Ammon's horn (tissue), 1 donor: ENCODE measurements at regions not wholly inside any gene's neighbourhood (a gene's known extent, or its start where the extent isn't known, plus 50 kb on each side); places are given as distances from the start of the nearest gene placed in this dataset.
"Not testable (repeated sequence)": the region's sequence is repeated elsewhere in the genome, so short reads cannot be mapped to it uniquely, and the experiment has no call there.

Experiments
- DNase-seq: peaks from one replicate; pipeline ENCODE4 v3.0.0-alpha.2; 2016; ENCODE audit warnings: low spot score

DNA sequence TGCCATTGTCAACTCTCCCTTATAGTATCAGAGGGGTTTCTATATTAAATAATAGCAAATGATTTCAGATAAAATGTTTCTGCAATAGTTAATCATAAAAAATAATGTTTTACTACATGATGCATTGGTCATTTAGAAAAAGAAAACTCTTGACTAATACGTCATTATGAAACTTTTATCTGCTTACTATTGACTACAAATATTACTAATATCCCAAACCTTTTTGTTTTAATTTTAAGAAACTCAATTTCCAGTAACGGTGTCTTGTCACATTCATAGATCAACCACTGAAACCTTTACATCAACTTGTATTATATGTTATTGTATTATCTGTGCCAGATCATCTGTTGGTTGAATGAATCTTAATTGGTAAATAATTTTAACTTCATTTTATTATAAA is 482.9 kb upstream of the SLC35B3 start:
- DNase-seq, result no peak

DNA sequence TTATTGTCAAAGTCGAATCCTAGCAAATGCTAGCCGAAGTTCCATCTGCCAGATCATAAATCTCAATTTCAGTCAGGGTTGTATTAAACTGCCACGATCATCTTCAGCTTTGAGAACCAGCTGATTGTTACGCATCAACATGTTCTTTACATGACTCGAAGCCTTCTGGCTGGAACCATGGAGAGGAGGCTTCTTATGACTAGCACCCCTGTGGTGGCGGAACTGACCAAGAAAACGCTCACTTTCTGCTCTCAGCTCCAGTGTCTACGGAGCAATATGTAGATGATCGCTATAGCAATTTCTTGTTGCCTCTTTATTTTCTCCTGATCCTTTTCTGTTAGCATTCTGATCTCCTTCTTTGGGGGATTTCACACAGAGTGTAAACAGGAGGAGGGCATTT is 479.4 kb upstream of the SLC35B3 start:
- no peak for DNase-seq

DNA sequence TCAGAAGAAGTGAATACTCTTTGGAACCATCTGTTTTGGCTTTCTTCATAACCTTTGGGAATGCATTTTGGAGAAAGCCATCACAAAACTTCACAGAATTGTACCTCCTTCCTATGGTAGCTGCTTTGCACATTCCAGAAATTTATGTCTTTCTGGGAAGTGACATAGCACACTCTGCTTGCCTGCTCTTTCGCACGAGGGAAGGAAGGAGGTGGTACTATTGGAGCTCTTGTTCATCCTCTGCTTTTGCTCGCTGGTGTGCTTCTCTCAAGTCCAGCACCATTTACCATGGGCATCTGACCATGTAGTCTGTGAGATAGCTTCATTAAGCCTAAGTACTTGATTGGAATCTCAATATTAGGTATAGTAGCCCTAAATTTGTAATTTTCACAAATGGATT is 473.3 kb upstream of the SLC35B3 start:
- no peak for DNase-seq

GRCh38 chr6:8906699-8907098 is 471.4 kb upstream of the SLC35B3 start:
- no peak for DNase-seq

DNA sequence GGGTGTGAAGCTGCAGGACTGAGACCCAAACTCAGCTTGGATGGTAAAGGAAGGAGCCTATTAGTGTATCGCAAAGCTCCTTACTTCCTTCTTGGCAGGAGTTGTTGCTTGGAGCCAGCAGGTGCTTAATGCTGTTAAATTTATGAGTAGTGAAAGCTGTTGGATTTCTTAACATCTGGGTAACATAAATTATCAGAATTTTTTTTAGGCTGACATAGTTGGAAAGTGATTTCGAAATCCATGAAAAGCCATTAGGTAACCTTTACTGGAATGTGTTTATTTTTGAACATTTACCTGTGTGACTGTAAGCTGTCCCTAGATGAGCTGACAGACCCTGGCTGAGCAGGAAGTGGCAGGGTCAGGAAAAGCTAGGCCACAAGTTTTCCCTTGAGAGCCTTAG is 470.4 kb upstream of the SLC35B3 start:
- no peak for DNase-seq

GRCh38 chr6:8904754-8905153 is 469.4 kb upstream of the SLC35B3 start:
- DNase-seq, result no peak

- DNase-seq, result no peak
Observed at GRCh38 chr6:8900056-8900455, 464.7 kb upstream of the SLC35B3 start.

DNA sequence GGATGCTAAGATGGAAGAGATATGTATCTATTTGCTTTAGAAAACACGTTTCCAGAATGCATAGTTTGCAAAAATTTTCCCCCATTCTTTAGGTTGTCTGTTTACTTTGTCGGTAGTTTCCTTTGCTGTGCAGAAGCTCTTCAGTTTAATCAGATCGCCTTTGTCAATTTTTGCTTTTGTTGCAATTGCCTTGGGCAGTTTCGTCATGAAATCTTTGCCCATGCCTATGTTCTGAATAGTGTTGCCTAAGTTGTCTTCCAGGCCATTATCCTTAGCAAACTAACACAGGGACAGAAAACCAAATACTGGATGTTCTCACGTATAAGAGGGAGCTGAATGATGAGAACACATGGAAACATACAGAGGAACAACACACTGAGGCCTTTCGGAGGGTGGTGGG is 454.2 kb upstream of the SLC35B3 start:
- no peak for DNase-seq

DNA sequence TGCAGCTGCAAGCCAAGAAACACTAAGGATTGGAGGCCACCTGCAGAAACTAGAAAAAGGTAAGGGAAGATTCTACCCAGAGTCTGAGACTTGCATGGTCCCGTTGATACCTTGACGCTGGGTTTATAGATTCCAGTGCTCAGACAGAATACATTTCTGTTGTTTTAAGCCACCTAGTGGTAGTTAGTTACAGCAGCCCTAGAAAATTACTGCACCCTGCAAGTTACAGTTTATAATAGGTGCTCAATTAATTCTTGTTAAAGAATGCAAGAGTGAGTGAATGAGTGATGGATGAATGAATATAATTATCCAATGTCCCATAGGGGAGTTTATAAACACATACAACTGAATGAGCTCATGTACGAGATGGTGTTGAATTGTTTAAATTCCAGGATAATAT is 453.1 kb upstream of the SLC35B3 start:
- no peak for DNase-seq

- no peak for DNase-seq
Observed at GRCh38 chr6:8881663-8882062, 446.3 kb upstream of the SLC35B3 start.

DNA sequence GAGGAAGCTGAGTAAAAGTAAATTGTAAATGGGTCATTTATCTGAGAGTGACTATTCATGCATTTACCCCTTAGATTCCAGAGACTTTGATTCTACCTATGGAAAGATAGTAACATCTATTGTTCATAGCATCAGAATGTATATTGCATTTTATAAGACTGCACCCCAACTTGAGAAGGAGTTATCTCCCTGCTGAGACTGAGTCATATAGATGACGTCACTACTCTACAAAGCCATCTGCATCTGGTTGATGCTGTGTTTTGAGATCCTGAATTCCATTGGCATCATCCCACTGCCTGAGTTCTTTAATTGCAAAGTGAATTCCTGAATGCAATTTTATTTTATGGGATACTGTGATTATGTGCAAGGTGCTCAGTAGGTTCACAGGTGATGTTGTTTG is 444.0 kb upstream of the SLC35B3 start:
- no peak for DNase-seq

- DNase-seq, result no peak
Observed at GRCh38 chr6:8875986-8876385, 440.6 kb upstream of the SLC35B3 start.

- no peak for DNase-seq
Observed at GRCh38 chr6:8872589-8872988, 437.2 kb upstream of the SLC35B3 start.

DNA sequence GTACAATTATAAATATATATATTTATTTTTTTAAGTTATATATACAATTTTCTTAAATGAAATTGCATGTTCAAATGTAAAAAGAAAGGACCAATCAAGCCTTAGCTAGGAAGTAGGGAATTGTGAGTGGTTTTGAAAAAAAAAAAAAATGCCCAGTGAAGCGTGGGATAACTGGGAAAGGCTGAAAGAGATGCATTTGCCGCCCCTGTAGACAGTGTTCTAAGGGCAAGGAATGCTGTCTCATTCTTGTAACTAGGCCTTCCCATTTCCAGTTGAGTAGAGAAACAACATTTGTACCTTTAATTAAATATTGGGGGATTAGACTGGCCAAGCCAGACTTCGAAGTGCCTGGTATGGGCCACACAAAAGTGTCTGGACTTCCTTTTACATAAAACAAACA is 430.1 kb upstream of the SLC35B3 start:
- no peak for DNase-seq

DNA sequence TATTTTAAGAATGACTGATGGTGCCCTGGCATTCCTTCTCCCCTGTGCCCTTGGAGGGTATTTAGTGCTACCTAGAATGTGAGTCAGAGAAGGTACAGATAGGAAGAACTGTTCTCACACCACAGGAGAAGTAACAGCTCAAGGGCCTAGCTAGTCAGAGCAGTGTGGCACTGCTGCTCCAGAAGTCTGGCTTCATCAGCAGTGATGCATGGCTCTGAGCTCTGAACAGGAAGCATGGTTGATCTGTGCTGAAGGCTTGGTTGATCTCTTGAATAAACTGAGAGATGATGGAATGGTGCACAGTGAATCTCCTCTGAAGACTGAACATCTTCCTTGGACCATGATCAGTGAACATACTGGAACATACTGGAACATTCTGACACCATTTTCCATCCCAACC is 425.3 kb upstream of the SLC35B3 start:
- no peak for DNase-seq

DNA sequence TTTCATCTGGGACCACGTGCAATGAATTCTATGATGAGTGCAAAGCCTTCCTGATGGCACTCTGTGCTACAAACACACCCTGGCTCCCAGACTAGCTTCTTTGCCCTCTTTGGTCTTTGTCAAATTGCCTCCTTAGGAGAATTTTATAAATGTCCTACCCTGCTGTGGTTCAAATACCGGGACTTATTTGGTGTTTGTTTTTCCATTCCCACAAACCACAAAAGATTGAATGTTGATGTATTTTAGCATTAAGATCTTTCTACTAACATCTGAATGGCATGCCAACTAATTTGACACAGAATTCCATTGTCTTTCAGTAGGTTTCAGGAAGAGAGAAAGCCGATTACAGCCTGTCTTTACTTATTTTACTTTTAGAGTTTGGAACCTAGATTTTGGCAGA is 424.2 kb upstream of the SLC35B3 start:
- DNase-seq, result no peak

DNA sequence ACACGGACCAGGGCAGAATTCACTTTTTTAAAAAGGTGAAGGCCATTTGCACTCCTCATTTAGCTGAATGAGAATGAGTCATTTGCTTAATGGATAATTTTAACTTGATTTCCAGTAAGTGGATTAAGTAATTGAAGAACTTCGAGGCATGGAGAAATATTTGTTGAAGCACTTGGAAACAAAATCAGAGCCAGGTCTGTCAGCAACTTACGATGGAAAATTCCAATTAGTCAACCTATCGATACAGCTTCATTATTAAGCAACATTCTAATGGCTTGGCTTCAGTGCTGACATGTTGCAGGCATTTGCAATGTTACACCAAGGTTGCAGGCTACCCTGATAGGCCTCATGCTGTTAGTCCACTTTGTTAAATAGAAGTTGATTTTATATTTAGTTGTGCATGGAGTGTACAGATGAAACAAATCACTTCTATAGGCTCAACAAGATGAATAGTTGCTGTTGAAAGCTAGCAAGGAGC is 423.5 kb upstream of the SLC35B3 start:
- DNase-seq, result no peak

DNA sequence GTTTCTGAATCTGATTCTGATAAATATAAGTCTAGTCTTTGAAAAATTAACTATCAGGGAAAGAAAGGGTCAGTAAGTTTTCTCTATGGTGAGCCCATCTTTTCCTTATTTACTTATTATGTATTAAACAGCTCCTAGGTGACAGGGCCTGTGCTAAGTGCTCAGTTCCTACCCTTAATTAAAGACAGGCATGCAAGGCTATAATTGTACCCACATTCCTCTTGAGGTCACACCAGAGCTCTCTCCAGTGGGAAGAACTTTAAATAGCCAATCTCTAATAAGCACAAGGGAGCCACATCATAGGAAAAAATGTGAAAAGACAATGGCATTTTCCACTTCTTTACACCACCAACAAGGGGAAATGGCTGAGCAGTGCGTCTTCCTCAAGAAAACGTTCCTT is 421.8 kb upstream of the SLC35B3 start:
- DNase-seq, result no peak

DNA sequence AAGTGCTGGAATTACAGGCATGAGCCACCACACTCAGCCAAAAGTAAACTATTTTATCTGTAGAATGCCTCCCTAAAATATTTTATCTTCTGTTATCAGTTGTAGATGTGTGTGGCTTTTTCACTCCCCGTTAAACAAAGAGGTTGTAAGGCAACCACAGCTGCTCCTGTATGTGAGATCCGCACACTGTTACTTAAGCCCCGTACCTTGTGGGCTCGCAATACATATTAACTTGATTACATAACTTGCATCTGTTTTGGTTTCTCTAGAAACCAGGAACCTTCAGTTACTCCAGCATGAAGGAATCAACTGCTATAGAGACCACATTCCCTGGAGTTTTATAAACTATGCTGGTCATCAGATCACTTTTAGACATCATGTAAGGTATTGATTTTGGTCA is 420.1 kb upstream of the SLC35B3 start:
- no peak for DNase-seq

- no peak for DNase-seq
Observed at GRCh38 chr6:8852332-8852731, 417.0 kb upstream of the SLC35B3 start.

- not testable (repeated sequence) for DNase-seq
Observed at GRCh38 chr6:8846680-8847079, 411.3 kb upstream of the SLC35B3 start.

- no peak for DNase-seq
Observed at GRCh38 chr6:8845690-8846089, 410.3 kb upstream of the SLC35B3 start.

- no peak for DNase-seq
Observed at GRCh38 chr6:8844968-8845367, 409.6 kb upstream of the SLC35B3 start.

DNA sequence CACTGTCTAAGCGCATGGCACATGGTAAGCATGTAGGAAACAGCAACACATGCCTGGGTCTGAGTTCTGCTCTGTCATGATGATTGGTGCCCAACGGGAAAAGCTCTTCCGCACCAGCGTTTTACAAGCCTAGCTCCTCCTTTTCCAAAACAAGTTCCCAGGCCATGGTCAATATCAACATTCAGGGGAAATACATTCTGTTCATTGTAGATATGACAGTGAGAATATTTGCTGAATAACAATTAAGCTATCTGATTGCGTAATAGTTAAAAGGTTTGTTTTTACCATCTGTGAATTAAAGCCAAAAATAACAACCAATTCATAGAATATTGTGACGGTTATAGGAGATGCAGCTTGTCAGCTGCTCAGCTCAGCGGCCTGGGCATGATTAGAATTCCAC is 404.3 kb upstream of the SLC35B3 start:
- no peak for DNase-seq

DNA sequence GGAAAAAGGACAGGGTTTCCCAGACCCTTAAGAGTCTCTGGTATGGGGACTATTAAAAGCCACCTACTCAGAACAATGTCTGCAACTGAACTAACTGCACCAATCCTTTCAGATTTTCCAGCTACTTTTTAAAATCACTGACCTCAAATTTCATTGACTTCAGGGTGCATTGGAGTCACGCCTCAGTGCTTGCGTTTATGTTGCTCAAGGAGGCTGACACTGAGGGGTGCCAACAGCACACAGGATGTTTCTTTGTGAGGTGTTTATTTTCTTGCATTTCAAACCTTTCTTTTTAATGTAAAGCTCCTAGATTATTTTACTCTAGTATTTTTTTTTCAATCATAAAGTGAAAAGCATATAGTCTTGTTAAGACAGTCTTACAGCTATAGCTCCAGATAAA is 402.0 kb upstream of the SLC35B3 start:
- DNase-seq, result no peak
